Activated CD8-positive, alpha-beta T cell treated with anti-CD3 and anti-CD28 coated beads, Interleukin-2, amount 10 ng/mL, durations not matched to agents 7 days and 5 days (primary cell): ENCODE measurements at regions not wholly inside any gene's neighbourhood (a gene's known extent, or its start where the extent isn't known, plus 50 kb on each side); places are given as distances from the start of the nearest gene placed in this dataset.
A peak's percentile ranks its signal among the peaks of the same experiment; 100 is the strongest.
"Not testable (repeated sequence)": the region's sequence is repeated elsewhere in the genome, so short reads cannot be mapped to it uniquely, and the experiment has no call there.

Experiments
- ATAC-seq: fragments of 150-1000 bp; cut with Tn5 transposase; one replicate; pipeline ENCODE4 v1.10.0; 2021; ENCODE audit warnings: moderate library complexity
- CTCF ChIA-PET: fragments of 350-600 bp; sonication (Branson Sonifier 250); formaldehyde crosslinking; loops from one replicate; lab custom pipeline; 2021; ENCODE audit warnings: antibody characterized with exemption; lab: Charles Lee
- POLR2A ChIA-PET: fragments of 350-600 bp; sonication (Branson Sonifier 250); formaldehyde crosslinking; loops from one replicate; lab custom pipeline; 2021; ENCODE audit warnings: antibody characterized with exemption; lab: Charles Lee
- DNase-seq: peaks from one replicate; pipeline ENCODE4 v3.0.0-alpha.2; 2020
- H3K27ac Mint-ChIP-seq: one replicate; pipeline ENCODE4 v1.8.0; 2021; ENCODE audit warnings: mild to moderate bottlenecking, mixed read lengths
- H3K27me3 Mint-ChIP-seq: one replicate; pipeline ENCODE4 v1.8.0; 2021; ENCODE audit warnings: low read depth, mixed read lengths
- H3K36me3 Mint-ChIP-seq: one replicate; pipeline ENCODE4 v1.8.0; 2021; ENCODE audit warnings: low read depth, mixed read lengths
- H3K4me1 Mint-ChIP-seq: one replicate; pipeline ENCODE4 v1.8.0; 2021; ENCODE audit warnings: low read depth, mixed read lengths
- H3K4me3 Mint-ChIP-seq: one replicate; pipeline ENCODE4 v1.8.0; 2021; ENCODE audit warnings: mild to moderate bottlenecking, mixed read lengths
- H3K9me3 Mint-ChIP-seq: one replicate; pipeline ENCODE4 v1.8.0; 2022; ENCODE audit warnings: mixed read lengths; ENCODE audit not compliant: insufficient read depth

GRCh38 chr10:7038416-7038815 lies 372.4 kb downstream of the SFMBT2 start:
- Mint-ChIP-seq H3K27me3 (peaks cover 10% of the 10 kb centered on the region), H3K4me3 (no peak overlapping the region), H3K9me3 (peaks cover 16% of the 10 kb centered on the region), H3K27ac (no peak overlapping the region), H3K4me1 (peaks cover 56% of the 10 kb centered on the region), H3K36me3 (peaks cover 18% of the 10 kb centered on the region)
- ChIA-PET CTCF (no interaction called here), POLR2A (no interaction called here)
- ATAC-seq (no peak), DNase-seq (no peak)

DNA sequence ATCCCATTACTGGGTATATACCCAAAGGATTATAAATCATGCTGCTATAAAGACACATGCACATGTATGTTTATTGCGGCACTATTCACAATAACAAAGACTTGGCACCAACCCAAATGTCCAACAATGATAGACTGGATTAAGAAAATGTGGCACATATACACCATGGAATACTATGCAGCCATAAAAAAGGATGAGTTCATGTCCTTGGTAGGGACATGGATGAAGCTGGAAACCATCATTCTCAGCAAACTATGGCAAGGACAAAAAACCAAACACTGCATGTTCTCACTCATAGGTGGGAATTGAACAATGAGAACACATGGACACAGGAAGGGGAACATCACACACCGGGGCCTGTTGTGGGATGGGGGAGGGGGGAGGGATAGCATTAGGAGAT lies 373.4 kb downstream of the SFMBT2 start:
- peaks cover 23% of the 10 kb centered on the region for H3K36me3 Mint-ChIP-seq
- ATAC-seq, H3K27me3 Mint-ChIP-seq, H3K27ac Mint-ChIP-seq, DNase-seq, POLR2A ChIA-PET, H3K4me3 Mint-ChIP-seq: not testable (repeated sequence)
- peaks cover 20% of the 10 kb centered on the region for H3K9me3 Mint-ChIP-seq
- CTCF ChIA-PET: interaction anchor here (1.2 kb wide), 1 partner anchor 10 kb away, joined by 4 read pairs; no protein-coding TSS in a partner anchor
- H3K4me1 Mint-ChIP-seq: peaks cover 60% of the 10 kb centered on the region

GRCh38 chr10:7036951-7037350 lies 373.9 kb downstream of the SFMBT2 start:
- DNase-seq (no peak), ATAC-seq (no peak)
- H3K4me1 Mint-ChIP-seq: peaks cover 65% of the 10 kb centered on the region
- H3K27ac Mint-ChIP-seq: no peak overlapping the region
- no peak overlapping the region for H3K4me3 Mint-ChIP-seq
- H3K27me3 Mint-ChIP-seq: peaks cover 10% of the 10 kb centered on the region
- CTCF ChIA-PET: interaction anchor here (1.2 kb wide), 1 partner anchor 10 kb away, joined by 4 read pairs; no protein-coding TSS in a partner anchor
- POLR2A ChIA-PET: no interaction called here
- H3K9me3 Mint-ChIP-seq: peaks cover 20% of the 10 kb centered on the region
- H3K36me3 Mint-ChIP-seq: peaks cover 28% of the 10 kb centered on the region

- ChIA-PET CTCF (interaction anchor here (1.7 to 3.4 kb wide), 2 partner anchors 9 to 115 kb away, joined by 3 to 17 read pairs; no protein-coding TSS in a partner anchor), POLR2A (interaction anchor here (1.4 kb wide), 1 partner anchor 108 kb away, joined by 3 read pairs; no protein-coding TSS in a partner anchor)
- peaks cover 37% of the 10 kb centered on the region for H3K36me3 Mint-ChIP-seq
- peak overlapping the region; percentile 81 for H3K27ac Mint-ChIP-seq
- peaks cover 68% of the 10 kb centered on the region for H3K4me1 Mint-ChIP-seq
- ATAC-seq (peak; percentile 59), DNase-seq (peak; percentile 53)
- peaks cover 8% of the 10 kb centered on the region for H3K27me3 Mint-ChIP-seq
- no peak overlapping the region for H3K4me3 Mint-ChIP-seq
- H3K9me3 Mint-ChIP-seq: peaks cover 22% of the 10 kb centered on the region
Measured at GRCh38 chr10:7035126-7035761, 375.6 kb downstream of the SFMBT2 start.

DNA sequence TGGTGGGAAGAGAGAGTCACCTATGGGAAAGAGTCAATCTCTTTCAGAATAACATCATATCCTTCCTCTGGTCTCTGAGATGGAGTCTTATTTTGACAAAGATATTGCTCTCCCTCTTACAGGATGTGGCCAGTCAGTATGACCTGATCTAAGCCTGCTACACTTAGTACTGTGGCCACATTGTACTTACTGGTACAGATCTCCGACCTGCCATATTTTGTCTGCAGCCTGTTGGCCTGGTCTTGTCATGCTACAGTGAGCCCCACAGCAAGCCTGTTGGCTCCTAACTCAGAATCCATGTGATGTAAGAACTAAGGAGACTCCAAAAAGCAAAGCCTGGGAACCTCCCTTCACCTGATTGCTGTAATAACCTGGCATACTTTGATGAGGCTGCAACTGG lies 377.8 kb downstream of the SFMBT2 start:
- peak; percentile 39 for DNase-seq
- H3K9me3 Mint-ChIP-seq: peaks cover 28% of the 10 kb centered on the region
- ATAC-seq: peak; percentile 61
- POLR2A ChIA-PET: no interaction called here
- peak overlapping the region; percentile 60 for H3K27ac Mint-ChIP-seq
- CTCF ChIA-PET: interaction anchor here (3.4 kb wide), 1 partner anchor 113 kb away, joined by 17 read pairs; no protein-coding TSS in a partner anchor
- H3K4me1 Mint-ChIP-seq: peaks cover 75% of the 10 kb centered on the region
- H3K27me3 Mint-ChIP-seq: no peaks in the 10 kb centered on the region
- peaks cover 52% of the 10 kb centered on the region for H3K36me3 Mint-ChIP-seq
- no peak overlapping the region for H3K4me3 Mint-ChIP-seq

GRCh38 chr10:7030134-7030855 lies 380.5 kb downstream of the SFMBT2 start:
- H3K4me3 Mint-ChIP-seq: no peak overlapping the region
- peaks cover 49% of the 10 kb centered on the region for H3K36me3 Mint-ChIP-seq
- no peak for ATAC-seq

DNA sequence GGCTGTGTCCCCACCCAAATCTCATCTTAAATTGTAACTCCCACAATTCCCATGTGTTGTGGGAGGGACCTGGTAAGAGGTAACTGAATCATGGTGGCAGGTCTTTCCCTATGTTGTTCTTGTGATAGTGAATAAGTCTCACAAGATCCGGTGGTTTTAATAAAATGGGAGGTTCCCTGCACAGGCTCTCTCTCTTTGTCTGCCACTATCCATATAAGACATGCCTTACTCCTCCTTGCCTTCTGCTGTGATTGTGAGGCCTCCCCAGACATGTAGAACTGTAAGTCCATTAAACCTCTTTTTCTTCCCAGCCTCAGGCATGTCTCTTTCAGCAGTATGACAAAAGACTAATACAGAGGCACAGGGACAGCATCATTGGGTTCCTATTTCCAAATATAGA lies 381.2 kb downstream of the SFMBT2 start:
- peaks cover 44% of the 10 kb centered on the region for H3K36me3 Mint-ChIP-seq
- H3K4me1 Mint-ChIP-seq: peaks cover 53% of the 10 kb centered on the region
- H3K4me3 Mint-ChIP-seq: no peak overlapping the region
- CTCF ChIA-PET: no interaction called here
- H3K27ac Mint-ChIP-seq: peak overlapping the region; percentile 47
- ATAC-seq: no peak
- DNase-seq: no peak
- H3K27me3 Mint-ChIP-seq: no peaks in the 10 kb centered on the region
- POLR2A ChIA-PET: no interaction called here
- peaks cover 23% of the 10 kb centered on the region for H3K9me3 Mint-ChIP-seq

More at GRCh38 chr10:7030134-7030855, 380.5 kb downstream of the SFMBT2 start:
- no peaks in the 10 kb centered on the region for H3K27me3 Mint-ChIP-seq
- CTCF ChIA-PET: no interaction called here
- peaks cover 28% of the 10 kb centered on the region for H3K9me3 Mint-ChIP-seq
- peaks cover 59% of the 10 kb centered on the region for H3K4me1 Mint-ChIP-seq
- POLR2A ChIA-PET: no interaction called here
- peak overlapping the region; percentile 47 for H3K27ac Mint-ChIP-seq
- no peak for DNase-seq

DNA sequence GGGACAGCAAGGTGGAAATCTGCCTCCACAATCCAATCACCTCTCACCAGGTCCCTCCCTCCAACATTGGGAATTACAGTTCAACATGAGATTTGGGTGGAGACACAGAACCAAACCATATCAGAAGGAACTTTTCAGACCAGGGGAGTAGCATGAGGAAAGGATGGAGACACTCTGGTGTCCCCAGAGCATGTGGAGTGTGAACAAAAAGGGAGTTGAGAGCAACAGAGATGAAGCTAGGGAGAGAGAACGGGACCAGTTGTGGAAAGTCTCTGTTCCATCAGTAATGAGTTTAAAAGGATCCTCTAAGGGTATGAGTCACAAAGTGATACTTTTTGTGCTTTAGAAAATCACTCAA lies 382.0 kb downstream of the SFMBT2 start:
- H3K4me1 Mint-ChIP-seq: peaks cover 45% of the 10 kb centered on the region
- H3K9me3 Mint-ChIP-seq: peaks cover 15% of the 10 kb centered on the region
- peak overlapping the region; percentile 57 for H3K27ac Mint-ChIP-seq
- H3K27me3 Mint-ChIP-seq: no peaks in the 10 kb centered on the region
- peaks cover 36% of the 10 kb centered on the region for H3K36me3 Mint-ChIP-seq
- H3K4me3 Mint-ChIP-seq: no peak overlapping the region
- ChIA-PET POLR2A (no interaction called here), CTCF (interaction anchor here (0.8 to 2.1 kb wide), 3 partner anchors 54 to 497 kb away, joined by 3 to 4 read pairs (median 4); no protein-coding TSS in a partner anchor)
- DNase-seq: no peak
- ATAC-seq: no peak

DNA sequence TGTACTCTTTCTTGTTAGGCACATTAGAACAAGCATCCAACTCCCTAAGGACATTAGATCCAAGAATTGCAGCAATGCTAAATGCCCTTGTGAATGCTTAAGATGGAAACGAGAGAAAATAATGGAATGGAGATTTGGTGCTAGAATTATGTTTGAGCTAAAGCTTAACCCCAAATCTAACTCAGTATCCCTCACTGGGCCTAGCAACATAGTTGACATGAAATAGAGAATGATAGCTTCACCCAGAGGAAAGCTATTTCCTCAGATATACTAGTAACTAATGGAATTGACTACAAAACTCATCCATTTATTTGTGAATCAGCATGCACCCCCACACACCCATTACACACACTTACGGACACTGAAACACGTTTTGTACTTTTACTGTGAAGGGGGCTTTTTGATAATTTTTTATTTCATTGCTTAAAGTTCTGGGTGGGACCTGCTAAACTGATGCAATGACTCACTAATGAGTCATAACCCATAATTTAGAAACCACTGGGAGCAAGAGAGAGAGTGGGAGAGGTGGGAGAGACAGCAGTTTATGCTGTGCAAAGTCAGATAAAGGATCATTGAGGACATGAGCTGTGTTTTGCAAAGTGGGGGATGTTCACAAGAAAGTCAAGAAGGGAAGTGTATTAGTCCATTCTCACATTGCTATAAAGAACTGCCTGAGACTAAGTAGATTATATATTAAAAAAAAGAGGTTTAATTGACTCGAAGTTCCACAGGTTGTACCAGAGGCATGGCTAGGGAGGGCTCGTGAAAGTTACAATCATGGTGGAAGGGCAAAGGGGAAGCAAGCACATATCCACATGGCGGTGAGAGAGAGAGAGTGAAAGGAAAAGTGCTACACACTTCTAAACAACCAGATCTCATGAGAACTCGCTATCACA lies 382.7 kb downstream of the SFMBT2 start:
- H3K27ac Mint-ChIP-seq: peak overlapping the region; percentile 57
- H3K36me3 Mint-ChIP-seq: peaks cover 31% of the 10 kb centered on the region
- ATAC-seq (peak; percentile 46), DNase-seq (no peak)
- CTCF ChIA-PET: interaction anchor here (0.8 to 2.1 kb wide), 6 partner anchors 11 to 497 kb away, joined by 3 to 6 read pairs (median 4); no protein-coding TSS in a partner anchor
- H3K9me3 Mint-ChIP-seq: peaks cover 10% of the 10 kb centered on the region
- H3K4me1 Mint-ChIP-seq: peaks cover 42% of the 10 kb centered on the region
- no peak overlapping the region for H3K4me3 Mint-ChIP-seq
- POLR2A ChIA-PET: no interaction called here
- H3K27me3 Mint-ChIP-seq: no peaks in the 10 kb centered on the region

DNA sequence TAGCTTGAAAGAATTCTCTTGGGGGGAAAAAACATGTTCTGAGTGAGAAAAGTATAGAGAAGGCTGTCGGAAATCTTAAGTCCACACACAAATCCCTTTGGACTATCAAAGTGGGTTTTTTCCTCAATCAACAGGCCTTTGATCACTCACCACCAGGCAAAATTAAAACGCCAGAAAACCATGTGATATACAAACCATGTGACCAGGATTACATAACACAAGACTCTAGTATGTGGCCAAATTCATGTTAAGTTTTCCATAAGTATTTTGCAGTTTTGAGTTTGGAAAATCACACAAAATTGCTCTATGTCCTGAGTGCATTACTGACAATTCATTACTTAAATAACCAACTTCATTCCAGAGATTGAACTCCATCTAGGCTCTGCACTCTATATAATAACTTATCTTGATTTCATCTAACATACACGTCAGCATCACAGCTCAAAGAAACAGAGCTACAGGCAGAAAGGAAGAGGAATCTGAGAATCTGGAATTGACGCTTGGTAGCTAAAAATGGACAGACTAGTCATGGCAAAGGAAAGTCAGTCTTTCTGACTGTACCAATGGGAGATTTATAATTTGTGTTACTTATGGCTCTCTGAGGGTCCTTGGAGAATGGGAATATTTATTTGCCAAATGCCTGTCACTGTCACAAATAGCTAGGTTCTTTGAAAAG lies 383.5 kb downstream of the SFMBT2 start:
- peaks cover 9% of the 10 kb centered on the region for H3K9me3 Mint-ChIP-seq
- ChIA-PET POLR2A (no interaction called here), CTCF (interaction anchor here (0.8 to 2.1 kb wide), 6 partner anchors 11 to 498 kb away, joined by 3 to 8 read pairs (median 5); no protein-coding TSS in a partner anchor)
- DNase-seq (no peak), ATAC-seq (no peak)
- peaks cover 28% of the 10 kb centered on the region for H3K36me3 Mint-ChIP-seq
- H3K27ac Mint-ChIP-seq: no peak overlapping the region
- no peak overlapping the region for H3K4me3 Mint-ChIP-seq
- H3K27me3 Mint-ChIP-seq: no peaks in the 10 kb centered on the region
- peaks cover 35% of the 10 kb centered on the region for H3K4me1 Mint-ChIP-seq

DNA sequence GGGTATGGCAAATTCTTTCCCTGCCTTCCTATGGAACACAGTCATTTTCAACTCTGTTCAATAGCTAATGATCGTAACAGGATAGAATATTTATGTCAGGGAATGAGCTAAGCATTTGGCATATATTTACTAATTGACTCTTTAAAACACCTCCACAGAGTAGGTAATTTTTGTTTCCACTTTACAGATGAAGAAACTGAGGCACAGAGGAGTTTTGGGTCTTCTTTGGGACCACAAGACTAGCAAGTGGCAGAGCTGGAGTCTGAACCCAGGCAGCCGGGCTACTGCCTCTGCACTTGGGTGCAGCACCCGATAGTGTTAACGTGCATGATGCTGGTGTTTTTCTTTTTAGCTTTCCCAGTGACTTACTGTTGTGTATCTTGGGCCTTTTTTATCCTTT lies 384.0 kb downstream of the SFMBT2 start:
- Mint-ChIP-seq H3K27me3 (no peaks in the 10 kb centered on the region), H3K27ac (no peak overlapping the region), H3K4me1 (peaks cover 30% of the 10 kb centered on the region), H3K9me3 (peaks cover 9% of the 10 kb centered on the region), H3K4me3 (no peak overlapping the region), H3K36me3 (peaks cover 23% of the 10 kb centered on the region)
- DNase-seq (no peak), ATAC-seq (no peak)
- POLR2A ChIA-PET: no interaction called here
- CTCF ChIA-PET: interaction anchor here (1.3 to 1.9 kb wide), 3 partner anchors 9 to 108 kb away, joined by 3 to 8 read pairs (median 6); no protein-coding TSS in a partner anchor
